Fibroblast of lung (primary cell): ENCODE measurements at regions not wholly inside any gene's neighbourhood (a gene's known extent, or its start where the extent isn't known, plus 50 kb on each side); places are given as distances from the start of the nearest gene placed in this dataset.
A peak's percentile ranks its signal among the peaks of the same experiment; 100 is the strongest.

Source experiments
- DNase-seq, 2 donors: peaks; one replicate each; pipeline versions ENCODE4 v3.0.0 to v3.0.0-alpha.2; 2010; ENCODE audit warnings: low read depth in 2 of 2
- H2AFZ ChIP-seq: 2 replicates; pipeline ENCODE4 v1.5.1; 2012; ENCODE audit warnings: low read length, control low read depth, inconsistent platforms
- H3K27ac ChIP-seq: 2 replicates; pipeline ENCODE4 v1.5.1; 2011; ENCODE audit warnings: low read length, control low read depth; ENCODE audit not compliant: insufficient read depth
- H3K27me3 ChIP-seq: 2 replicates; pipeline ENCODE4 v1.5.1; 2011; ENCODE audit warnings: mild to moderate bottlenecking, low read length; ENCODE audit not compliant: control insufficient read depth, insufficient read depth
- H3K36me3 ChIP-seq: 2 replicates; pipeline ENCODE4 v1.5.1; 2011; ENCODE audit warnings: low read length; ENCODE audit not compliant: control insufficient read depth, insufficient read depth
- H3K4me1 ChIP-seq: 2 replicates; pipeline ENCODE4 v1.5.1; 2011; ENCODE audit warnings: low read length; ENCODE audit not compliant: control insufficient read depth, insufficient read depth; ENCODE audit errors: extremely low read depth
- H3K4me2 ChIP-seq: 2 replicates; pipeline ENCODE4 v1.5.1; 2011; ENCODE audit warnings: low read length, control low read depth; ENCODE audit not compliant: insufficient read depth; ENCODE audit errors: extremely low read depth
- H3K4me3 ChIP-seq, 4 experiments: fragments of 200-600 bp in 1 of 4; sonication (generic) in 1 of 4; replicated peaks in 1 of 4; 2 replicates each; pipeline ENCODE4 v1.5.1; 2011 to 2016; ENCODE audit warnings: low read length in 4 of 4, low read depth in 3 of 4, mild to moderate bottlenecking in 3 of 4, control low read depth in 2 of 4, inconsistent platforms in 1 of 4, mixed read lengths in 1 of 4; ENCODE audit not compliant: insufficient read depth in 1 of 4; ENCODE audit errors: control extremely low read depth in 1 of 4
- H3K79me2 ChIP-seq: 2 replicates; pipeline ENCODE4 v1.5.1; 2012; ENCODE audit warnings: mild to moderate bottlenecking, low read length, inconsistent platforms; ENCODE audit not compliant: control insufficient read depth, insufficient read depth
- H3K9ac ChIP-seq: 2 replicates; pipeline ENCODE4 v1.5.1; 2011; ENCODE audit warnings: mild to moderate bottlenecking, low read length, control low read depth; ENCODE audit not compliant: insufficient read depth
- H3K9me3 ChIP-seq: 2 replicates; pipeline ENCODE4 v1.5.1; 2012; ENCODE audit warnings: low read depth, low read length; ENCODE audit not compliant: control insufficient read depth, insufficient read depth
- H4K20me1 ChIP-seq: 2 replicates; pipeline ENCODE4 v1.5.1; 2011; ENCODE audit warnings: low read length; ENCODE audit not compliant: control insufficient read depth, insufficient read depth; ENCODE audit errors: extremely low read depth
- EZH2 ChIP-seq: IDR thresholded peaks from 2 replicates; pipeline ENCODE4 v1.5.1; 2012; ENCODE audit warnings: low read length, control low read depth, mild to moderate bottlenecking; ENCODE audit errors: missing control alignments
- TF ChIP-seq, protein P1 (sequence below), 2 donors: IDR thresholded peaks in 1 of 2; conservative IDR thresholded peaks in 1 of 2; 1 replicate in 1 of 2; 2 replicates in 1 of 2; pipeline ENCODE4 v1.5.1; 2011 to 2012; ENCODE audit warnings: low read length in 2 of 2, control low read depth in 1 of 2, inconsistent platforms in 1 of 2, low read depth in 1 of 2, mild to moderate bottlenecking in 1 of 2

DNA sequence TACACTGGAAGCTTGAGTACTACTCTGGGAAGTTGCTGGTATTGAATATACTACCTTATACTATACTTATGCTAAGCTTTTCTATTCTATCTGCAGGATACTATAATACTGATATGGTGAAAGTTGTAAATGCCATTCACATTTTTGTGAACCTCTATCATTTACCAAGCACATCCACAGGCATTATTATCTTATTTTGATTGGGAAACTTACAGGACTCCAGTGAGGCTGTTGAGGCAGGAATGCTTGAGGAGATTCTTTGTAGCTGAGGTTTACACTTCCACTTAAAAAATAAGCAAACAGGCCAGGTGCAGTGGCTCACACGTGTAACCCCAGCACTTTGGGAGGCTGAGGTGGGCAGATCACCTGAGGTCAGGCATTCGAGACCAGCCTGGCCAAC lies 442.9 kb downstream of the QKI start:
- no peak overlapping the region for H3K27ac ChIP-seq
- no peaks in the 10 kb centered on the region for H4K20me1 ChIP-seq
- H3K9ac ChIP-seq, result no peak overlapping the region
- no peak for TF ChIP-seq EZH2
- TF ChIP-seq, protein P1, sequence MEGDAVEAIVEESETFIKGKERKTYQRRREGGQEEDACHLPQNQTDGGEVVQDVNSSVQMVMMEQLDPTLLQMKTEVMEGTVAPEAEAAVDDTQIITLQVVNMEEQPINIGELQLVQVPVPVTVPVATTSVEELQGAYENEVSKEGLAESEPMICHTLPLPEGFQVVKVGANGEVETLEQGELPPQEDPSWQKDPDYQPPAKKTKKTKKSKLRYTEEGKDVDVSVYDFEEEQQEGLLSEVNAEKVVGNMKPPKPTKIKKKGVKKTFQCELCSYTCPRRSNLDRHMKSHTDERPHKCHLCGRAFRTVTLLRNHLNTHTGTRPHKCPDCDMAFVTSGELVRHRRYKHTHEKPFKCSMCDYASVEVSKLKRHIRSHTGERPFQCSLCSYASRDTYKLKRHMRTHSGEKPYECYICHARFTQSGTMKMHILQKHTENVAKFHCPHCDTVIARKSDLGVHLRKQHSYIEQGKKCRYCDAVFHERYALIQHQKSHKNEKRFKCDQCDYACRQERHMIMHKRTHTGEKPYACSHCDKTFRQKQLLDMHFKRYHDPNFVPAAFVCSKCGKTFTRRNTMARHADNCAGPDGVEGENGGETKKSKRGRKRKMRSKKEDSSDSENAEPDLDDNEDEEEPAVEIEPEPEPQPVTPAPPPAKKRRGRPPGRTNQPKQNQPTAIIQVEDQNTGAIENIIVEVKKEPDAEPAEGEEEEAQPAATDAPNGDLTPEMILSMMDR (conservative IDR thresholded peaks at IDR 0.05 in 1 of 2, IDR thresholded peaks at IDR 0.05 in 1 of 2; ENCODE audit: low read depth in 1 of 2, low read length in 2 of 2), result no peak
- no peaks in the 10 kb centered on the region for H3K9me3 ChIP-seq
- H3K27me3 ChIP-seq, result no peaks in the 10 kb centered on the region
- no peak overlapping the region for H3K4me2 ChIP-seq
- H3K79me2 ChIP-seq, result no peaks in the 10 kb centered on the region
- H3K4me1 ChIP-seq, result no peaks in the 10 kb centered on the region
- peak in 1 of 2 donors; percentile 32 for DNase-seq
- H2AFZ ChIP-seq, result no peak overlapping the region
- H3K36me3 ChIP-seq, result no peaks in the 10 kb centered on the region
- H3K4me3 ChIP-seq, result no peak overlapping the region

GRCh38 chr6:163850874-163851273 lies 436.4 kb downstream of the QKI start:
- no peaks in the 10 kb centered on the region for H3K27me3 ChIP-seq
- DNase-seq, result no peak
- H3K36me3 ChIP-seq, result no peaks in the 10 kb centered on the region
- H3K79me2 ChIP-seq, result no peaks in the 10 kb centered on the region
- H3K4me2 ChIP-seq, result no peak overlapping the region
- no peak overlapping the region for H3K27ac ChIP-seq
- H3K9ac ChIP-seq, result no peak overlapping the region
- no peaks in the 10 kb centered on the region for H4K20me1 ChIP-seq
- no peaks in the 10 kb centered on the region for H3K9me3 ChIP-seq
- TF ChIP-seq, protein P1 (conservative IDR thresholded peaks at IDR 0.05 in 1 of 2, IDR thresholded peaks at IDR 0.05 in 1 of 2; ENCODE audit: low read depth in 1 of 2, low read length in 2 of 2), result no peak
- TF ChIP-seq EZH2, result no peak
- no peak overlapping the region for H2AFZ ChIP-seq
- no peak overlapping the region for H3K4me3 ChIP-seq
- H3K4me1 ChIP-seq, result no peaks in the 10 kb centered on the region

DNA sequence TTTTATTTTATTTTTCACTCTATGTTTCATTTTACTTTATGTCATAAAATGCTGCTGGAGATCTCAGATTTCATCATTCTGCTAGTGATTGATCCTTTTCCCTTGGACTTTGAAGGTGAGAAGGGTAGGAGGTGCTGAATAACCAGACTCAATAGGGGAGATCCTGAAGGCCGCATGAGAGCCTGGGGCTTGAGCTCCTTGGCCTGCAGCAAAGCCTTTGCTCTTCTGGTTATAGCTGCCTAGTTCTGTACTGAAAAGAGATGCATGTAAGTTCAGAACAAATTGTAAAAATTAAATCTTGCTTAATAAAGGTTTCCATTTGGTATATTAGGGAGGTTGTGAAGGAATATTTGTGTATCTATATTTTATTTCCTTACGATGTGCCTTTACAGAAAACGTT lies 430.2 kb downstream of the QKI start:
- Histone ChIP-seq H3K9me3 (no peaks in the 10 kb centered on the region), H3K9ac (no peak overlapping the region), H3K4me3 (no peak overlapping the region), H3K27ac (no peak overlapping the region), H3K36me3 (no peaks in the 10 kb centered on the region), H3K27me3 (no peaks in the 10 kb centered on the region), H3K79me2 (no peaks in the 10 kb centered on the region), H4K20me1 (no peaks in the 10 kb centered on the region), H3K4me1 (no peaks in the 10 kb centered on the region), H2AFZ (no peak overlapping the region), H3K4me2 (no peak overlapping the region)
- TF ChIP-seq EZH2, result no peak
- TF ChIP-seq, protein P1 (conservative IDR thresholded peaks at IDR 0.05 in 1 of 2, IDR thresholded peaks at IDR 0.05 in 1 of 2; ENCODE audit: low read depth in 1 of 2, low read length in 2 of 2), result no peak
- no peak for DNase-seq
